Kidney epithelial cell (primary cell): ENCODE measurements at regions not wholly inside any gene's neighbourhood (a gene's known extent, or its start where the extent isn't known, plus 50 kb on each side); places are given as distances from the start of the nearest gene placed in this dataset.

Source experiments
- DNase-seq: peaks from one replicate; pipeline ENCODE4 v3.0.0-alpha.2; 2010; ENCODE audit warnings: low read depth
- H3K27me3 ChIP-seq: 2 replicates; pipeline ENCODE4 v1.6.0; 2011; ENCODE audit warnings: low read length; ENCODE audit not compliant: control insufficient read depth, insufficient read depth
- H3K36me3 ChIP-seq: 2 replicates; pipeline ENCODE4 v1.5.1; 2011; ENCODE audit warnings: low read length; ENCODE audit not compliant: control insufficient read depth, insufficient read depth
- H3K4me3 ChIP-seq: 2 replicates; pipeline ENCODE4 v1.5.1; 2011; ENCODE audit warnings: low read depth, mild to moderate bottlenecking, control low read depth, low read length
- CTCF ChIP-seq: IDR thresholded peaks from 2 replicates; pipeline ENCODE4 v1.5.1; 2011; ENCODE audit warnings: mild to moderate bottlenecking, moderate library complexity, low read length, control low read depth, inconsistent platforms; ENCODE audit not compliant: insufficient read depth, poor library complexity, severe bottlenecking

DNA sequence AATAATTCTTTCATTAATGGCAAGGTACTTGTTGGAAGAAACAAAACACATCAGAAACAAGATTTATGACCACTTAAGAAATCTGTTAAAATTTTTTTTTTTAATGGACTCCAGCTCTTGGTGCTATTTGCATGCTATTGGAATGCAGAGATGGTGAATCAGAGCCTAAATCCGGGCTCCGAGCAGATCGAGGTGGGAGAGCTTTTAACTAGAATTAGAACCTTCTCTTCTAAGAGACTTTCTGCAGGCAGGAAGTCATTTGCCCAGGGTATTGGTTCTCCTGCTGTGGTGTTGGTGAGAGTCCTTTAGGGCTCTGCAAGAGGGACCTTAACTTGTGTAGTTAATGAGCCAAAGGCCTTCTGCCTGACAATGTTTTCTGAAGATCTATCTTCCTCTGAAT is 419.4 kb downstream of the SNAPC1 start:
- H3K36me3 ChIP-seq = no peaks in the 10 kb centered on the region
- no peaks in the 10 kb centered on the region for H3K27me3 ChIP-seq
- DNase-seq = no peak
- no peak for TF ChIP-seq CTCF
- H3K4me3 ChIP-seq = no peak overlapping the region

- Histone ChIP-seq H3K27me3 (no peaks in the 10 kb centered on the region), H3K36me3 (no peaks in the 10 kb centered on the region), H3K4me3 (no peak overlapping the region)
- no peak for DNase-seq
- TF ChIP-seq CTCF = no peak
These were observed 422.9 kb downstream of the SNAPC1 start for GRCh38 chr14:62185078-62185477.

DNA sequence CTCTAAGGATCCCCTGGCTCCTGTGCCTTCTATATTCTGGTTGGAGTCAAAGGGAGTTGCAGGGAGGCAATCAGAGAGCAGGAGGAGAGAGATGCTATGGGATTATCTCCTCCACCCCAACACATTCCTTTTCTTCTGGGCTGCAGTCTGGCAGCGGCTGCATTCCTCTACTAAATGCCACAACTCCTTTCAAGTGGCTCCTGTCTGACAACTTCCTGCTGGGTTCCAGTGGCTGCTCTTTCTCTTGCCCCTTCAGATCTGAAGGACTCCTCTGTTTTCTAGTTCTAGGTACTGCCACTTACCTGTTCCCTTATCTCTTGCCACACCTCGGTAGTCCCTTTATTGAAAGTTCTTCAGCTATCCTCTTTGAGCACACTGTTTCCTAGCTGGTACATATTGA is 425.0 kb downstream of the SNAPC1 start:
- H3K27me3 ChIP-seq = no peaks in the 10 kb centered on the region
- no peak for TF ChIP-seq CTCF
- H3K4me3 ChIP-seq = no peak overlapping the region
- no peaks in the 10 kb centered on the region for H3K36me3 ChIP-seq
- no peak for DNase-seq

- H3K27me3 ChIP-seq = no peaks in the 10 kb centered on the region
- TF ChIP-seq CTCF = no peak
- no peak overlapping the region for H3K4me3 ChIP-seq
- no peak for DNase-seq
- no peaks in the 10 kb centered on the region for H3K36me3 ChIP-seq
These were observed 427.5 kb downstream of the SNAPC1 start for GRCh38 chr14:62189698-62190097.

DNA sequence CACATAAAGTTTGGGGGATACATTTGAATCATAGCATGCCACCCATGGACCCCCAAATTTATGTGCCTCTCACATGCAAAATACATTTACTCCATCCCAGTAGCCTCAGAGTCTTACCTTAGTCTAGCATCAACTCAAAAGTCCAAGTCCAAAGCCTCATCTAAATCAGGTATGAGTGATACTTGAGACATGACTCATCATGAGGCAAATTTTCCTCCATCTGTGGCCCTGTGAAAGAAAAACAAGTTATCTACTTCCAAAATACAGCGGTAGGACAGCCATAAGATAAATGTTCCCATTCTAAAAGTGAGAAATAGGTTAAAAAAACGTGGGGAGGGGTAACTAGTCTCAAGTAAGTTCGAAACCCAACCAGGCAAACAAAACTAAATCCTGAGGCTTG is 444.2 kb downstream of the SNAPC1 start:
- Histone ChIP-seq H3K4me3 (no peak overlapping the region), H3K36me3 (no peaks in the 10 kb centered on the region), H3K27me3 (no peaks in the 10 kb centered on the region)
- no peak for TF ChIP-seq CTCF
- DNase-seq = no peak

DNA sequence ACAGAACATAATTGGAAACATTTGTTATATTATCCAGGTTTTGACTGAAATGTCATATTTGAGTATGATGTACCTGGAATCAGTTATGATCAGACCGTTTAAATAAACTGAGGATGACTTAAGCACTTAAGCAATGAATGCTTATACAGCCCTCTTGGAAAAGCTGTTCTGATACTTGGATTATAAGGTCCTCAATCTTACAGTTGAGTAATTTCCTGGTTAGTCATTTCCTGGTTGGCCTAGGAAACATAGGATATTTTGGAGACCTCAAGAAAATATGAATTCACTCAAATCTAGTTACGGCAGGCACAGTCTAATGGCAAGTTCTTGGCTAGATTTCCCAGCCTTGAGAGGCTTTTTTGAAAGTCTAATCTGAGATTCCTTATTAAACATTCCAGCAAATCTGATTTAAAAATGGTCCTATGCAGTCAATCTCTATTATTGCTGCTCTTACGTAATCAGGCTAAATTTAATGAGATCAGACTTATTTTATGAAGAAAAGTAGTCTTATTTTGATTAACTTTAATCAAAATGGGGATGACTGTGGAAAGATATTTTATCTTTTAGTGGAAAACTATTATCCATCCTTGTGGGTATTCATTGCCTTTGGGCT is 447.2 kb downstream of the SNAPC1 start:
- no peak for TF ChIP-seq CTCF
- DNase-seq = no peak
- no peak overlapping the region for H3K4me3 ChIP-seq
- H3K36me3 ChIP-seq = no peaks in the 10 kb centered on the region
- no peaks in the 10 kb centered on the region for H3K27me3 ChIP-seq
